Cerebellar nuclear complex (tissue), 1 donor: ENCODE measurements at regions not wholly inside any gene's neighbourhood (a gene's known extent, or its start where the extent isn't known, plus 50 kb on each side); places are given as distances from the start of the nearest gene placed in this dataset.
"Not testable (repeated sequence)": the region's sequence is repeated elsewhere in the genome, so short reads cannot be mapped to it uniquely, and the experiment has no call there.

ENCODE experiments used
- DNase-seq, 2 experiments: peaks; one replicate each; lab custom pipeline; 2025; lab: John Stamatoyannopoulos, UW

DNA sequence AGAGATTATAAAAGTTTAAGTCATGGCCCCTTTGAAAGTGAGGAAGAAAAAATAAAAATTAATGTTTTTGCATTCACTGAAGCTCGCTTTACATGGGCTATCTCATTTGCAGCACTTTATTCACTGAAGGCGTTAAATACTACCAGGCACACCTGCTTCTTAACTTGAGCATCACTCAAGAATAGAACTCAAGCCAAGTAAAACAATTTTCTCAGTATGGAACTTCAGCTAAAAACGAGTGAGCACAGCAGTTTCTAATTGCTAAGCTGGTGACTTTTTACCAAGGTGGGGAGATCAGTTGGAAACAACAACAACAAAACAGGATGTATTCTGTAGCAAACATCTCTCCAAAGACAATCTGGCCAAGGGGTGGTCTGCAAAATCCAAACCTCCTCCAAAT is 405.6 kb downstream of the RAB38 start:
- no peak for DNase-seq

DNA sequence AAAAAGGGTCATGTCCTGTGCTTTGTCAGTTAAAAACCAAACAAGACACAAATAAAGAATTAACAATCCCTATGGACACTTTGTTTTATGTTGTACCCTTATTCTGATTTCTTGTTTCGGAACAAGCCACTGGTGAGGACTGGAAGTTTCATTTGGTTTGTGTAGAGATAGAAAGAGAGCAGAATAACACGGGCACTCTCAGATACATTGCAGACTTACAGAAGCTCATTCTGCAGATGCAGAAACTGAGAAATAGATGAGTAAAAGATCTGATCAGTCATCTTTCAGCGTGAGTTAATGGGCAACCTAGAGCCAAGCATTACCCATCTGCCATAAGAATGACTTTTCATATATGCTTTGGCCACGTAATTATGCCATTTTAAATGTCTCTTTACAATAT is 407.6 kb downstream of the RAB38 start:
- DNase-seq = no peak

DNA sequence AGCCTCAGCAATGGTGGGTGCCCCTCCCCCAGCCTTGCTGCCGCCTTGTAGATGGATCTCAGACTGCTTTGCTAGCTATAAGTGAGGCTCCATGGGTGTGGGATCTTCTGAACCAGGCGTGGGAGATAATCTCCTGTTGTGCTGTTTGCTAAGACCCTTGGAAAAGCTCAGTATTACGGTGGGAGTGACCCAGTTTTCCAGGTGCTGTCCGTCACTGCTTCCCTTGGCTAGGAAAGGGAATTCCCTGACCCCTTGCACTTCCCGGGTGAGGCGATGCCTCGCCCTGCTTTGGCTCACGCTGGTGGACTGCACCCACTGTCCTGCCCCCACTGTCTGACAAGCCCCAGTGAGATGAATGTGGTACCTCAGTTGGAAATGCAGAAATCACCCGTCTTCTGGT is 411.2 kb downstream of the RAB38 start:
- DNase-seq = not testable (repeated sequence)

DNA sequence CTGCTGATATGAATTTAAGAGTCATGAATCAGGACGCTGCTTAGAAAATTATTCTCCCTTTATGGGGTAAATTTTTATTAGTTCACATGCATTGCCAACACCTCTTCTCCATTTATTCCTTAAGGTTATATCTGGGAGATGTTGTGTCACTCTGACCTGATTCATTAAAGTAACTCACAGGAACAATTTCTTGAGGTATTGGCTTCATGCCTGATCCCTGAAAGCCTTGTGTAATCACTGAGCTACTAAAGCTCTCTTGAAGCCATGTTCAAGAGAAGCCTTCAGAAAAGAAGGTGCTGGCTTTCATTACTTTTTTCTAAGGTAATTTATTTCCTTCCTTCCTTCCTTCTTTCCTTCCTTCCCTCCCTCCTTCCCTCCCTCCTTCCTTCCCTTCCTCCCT is 420.6 kb downstream of the RAB38 start:
- no peak for DNase-seq

DNA sequence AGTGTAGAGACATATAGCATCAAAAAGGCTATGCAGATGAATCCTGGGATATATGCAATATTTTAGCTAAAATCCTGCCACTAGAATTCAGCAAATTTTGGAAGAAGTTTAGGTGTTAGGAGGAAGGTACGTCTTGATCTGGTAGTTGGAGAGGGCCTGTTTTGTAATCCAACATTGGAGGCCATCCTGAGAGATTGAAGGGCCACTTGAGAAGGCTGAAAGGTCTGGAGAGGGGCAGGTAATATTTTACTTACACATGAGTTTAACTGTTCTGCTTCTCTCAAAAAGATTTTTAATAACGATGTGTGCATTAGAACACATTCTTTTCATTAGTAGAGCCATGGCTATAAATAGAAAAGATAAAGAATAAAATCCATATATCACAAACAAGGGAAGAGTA is 422.1 kb downstream of the RAB38 start:
- DNase-seq = no peak

DNA sequence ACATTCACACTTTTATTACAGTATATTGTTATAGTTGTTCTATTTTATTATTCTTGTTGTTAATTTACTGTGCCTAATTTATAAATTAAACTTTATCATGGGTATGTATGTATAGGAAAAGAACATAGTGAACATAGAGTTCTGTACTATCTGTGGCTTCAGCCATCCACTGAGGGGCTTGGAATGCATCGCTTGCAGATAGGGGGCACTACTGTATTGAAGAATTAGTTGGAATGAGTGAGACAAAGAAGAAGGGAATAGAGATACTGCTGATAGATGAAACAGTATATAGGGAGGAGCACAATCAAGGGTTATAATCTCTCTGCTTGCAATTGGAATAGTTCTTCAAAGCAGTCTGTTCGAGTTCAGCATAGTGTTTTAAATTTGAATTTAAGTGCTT is 432.2 kb downstream of the RAB38 start:
- DNase-seq = no peak

DNA sequence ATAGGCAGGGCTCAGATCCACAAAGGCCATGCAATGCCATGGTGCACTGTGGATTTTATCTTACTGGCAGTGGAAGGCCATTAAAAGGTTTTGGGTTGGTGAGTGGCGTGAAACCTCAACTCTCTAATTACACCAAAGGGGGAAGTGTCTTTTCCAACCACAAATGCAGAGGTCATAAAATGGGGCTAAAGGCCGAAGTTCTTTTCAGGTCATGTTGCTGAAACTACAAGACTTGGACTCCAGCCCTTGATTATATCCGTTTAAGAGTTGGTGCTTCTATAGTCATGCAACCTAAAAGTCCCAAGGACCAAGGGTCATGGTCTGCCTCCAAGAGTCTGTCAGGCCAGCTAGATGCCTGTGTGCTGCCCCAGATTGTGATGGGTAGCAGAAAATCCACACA is 434.3 kb downstream of the RAB38 start:
- DNase-seq = no peak

DNA sequence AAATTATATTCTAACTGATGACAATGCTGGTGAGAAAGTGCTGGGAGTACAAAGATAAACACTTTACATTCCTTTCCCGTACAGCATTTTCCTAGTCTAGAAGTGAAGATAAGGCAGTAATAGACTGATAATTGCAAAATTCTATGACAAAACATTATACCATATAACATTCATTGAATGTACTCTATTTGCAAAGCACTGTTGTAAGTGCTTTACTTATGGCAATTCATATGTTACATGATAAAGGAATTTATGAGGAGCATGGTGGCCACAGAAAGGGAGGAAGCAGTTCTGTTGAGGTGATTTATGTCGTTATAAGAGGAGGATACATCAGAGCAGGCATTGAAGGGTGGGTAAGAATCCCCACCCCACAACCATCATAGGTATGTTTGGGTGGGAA is 434.8 kb downstream of the RAB38 start:
- DNase-seq = no peak

DNA sequence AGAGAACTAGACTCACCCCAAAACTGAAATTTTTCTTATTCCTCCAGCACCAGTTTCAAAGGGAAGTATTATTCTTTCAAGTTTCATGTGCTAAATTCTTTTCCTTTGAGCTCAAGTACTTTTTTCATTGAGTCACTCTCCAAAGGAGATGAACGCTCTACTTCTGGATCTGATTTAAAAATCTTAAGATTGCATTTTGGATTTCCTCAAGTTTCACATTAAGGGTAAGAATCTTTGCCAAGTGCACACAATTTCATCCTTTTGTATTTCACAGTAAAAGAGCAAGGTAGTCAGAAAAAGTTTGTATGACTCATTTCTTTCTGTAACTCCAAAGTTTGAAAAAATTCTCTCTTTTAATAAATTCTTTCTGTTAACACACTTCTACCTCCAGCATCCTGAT is 435.5 kb downstream of the RAB38 start:
- DNase-seq = no peak

DNA sequence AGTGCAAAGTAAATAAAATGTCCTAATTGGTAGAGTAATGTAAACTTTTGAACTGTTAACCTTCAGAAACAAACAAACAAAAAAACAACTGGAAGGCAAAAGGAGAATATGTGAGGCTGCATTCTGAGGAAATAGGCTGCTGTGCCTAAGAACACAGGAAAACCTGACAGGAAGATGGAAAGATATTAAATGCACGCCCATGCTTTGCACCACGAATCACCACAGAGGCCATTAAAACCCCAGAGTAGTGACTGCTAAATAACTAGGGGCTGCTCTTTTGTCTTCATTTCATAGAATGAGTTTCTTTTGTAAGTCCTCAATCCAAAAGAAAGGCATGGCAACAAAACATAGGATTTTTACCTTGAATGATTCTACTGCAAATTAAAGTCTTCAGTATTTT is 436.0 kb downstream of the RAB38 start:
- no peak for DNase-seq

DNA sequence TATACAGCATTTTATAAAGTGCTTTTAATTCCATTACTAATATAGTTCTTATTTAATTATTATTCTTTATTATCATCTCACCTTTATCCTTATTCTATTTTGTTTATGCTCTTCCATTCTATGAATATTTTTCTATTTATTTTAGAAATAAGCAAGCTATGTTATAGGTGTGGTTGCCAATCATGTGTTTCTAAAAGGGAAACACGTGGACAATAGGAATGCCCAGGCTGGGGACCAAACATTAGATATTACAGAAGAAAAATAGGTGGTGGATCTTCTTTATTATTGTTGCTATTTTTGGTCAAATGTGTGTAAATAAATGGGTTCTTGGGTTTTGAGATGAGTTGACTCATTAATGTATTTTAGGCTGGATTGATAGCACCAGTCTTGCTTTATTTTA is 438.3 kb downstream of the RAB38 start:
- DNase-seq = no peak

DNA sequence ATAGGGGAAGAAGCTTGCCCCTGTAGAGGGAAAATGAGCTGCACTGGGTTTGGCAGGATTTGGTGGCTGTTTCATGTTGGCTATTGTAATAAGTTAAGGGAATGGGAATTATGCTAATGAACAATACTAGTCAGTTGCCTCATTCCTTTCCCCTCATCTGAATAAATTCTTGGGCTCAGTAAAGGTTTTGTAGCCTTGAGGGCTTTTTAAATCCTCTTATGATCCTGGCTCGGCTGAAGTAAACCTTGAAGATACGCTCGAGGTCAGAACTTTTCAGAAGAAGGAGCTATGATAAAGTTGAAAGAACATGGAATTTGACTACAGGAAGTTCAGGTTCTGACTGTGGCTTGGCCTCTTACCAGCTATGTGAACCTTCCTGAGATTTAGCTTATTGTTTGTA is 448.7 kb downstream of the RAB38 start:
- no peak for DNase-seq

DNA sequence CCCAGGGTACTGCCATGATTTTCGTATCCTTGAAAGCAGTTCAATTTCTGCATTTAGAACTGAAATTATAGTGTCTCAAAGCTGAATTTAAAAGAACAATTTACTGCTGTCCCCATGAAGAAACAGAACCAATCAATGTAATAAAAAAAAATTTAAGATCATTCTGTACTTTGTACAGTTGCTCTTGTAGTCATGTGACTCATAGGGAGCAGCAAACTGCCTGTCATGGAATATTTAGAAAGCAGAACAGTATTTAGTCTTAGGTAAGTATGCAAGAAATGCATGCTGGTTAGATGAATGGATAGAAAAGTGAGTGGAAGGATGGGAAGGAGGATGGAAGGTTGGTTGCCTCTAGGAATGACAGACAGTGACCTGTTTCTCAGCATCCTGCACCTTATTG is 450.9 kb downstream of the RAB38 start:
- no peak for DNase-seq

DNA sequence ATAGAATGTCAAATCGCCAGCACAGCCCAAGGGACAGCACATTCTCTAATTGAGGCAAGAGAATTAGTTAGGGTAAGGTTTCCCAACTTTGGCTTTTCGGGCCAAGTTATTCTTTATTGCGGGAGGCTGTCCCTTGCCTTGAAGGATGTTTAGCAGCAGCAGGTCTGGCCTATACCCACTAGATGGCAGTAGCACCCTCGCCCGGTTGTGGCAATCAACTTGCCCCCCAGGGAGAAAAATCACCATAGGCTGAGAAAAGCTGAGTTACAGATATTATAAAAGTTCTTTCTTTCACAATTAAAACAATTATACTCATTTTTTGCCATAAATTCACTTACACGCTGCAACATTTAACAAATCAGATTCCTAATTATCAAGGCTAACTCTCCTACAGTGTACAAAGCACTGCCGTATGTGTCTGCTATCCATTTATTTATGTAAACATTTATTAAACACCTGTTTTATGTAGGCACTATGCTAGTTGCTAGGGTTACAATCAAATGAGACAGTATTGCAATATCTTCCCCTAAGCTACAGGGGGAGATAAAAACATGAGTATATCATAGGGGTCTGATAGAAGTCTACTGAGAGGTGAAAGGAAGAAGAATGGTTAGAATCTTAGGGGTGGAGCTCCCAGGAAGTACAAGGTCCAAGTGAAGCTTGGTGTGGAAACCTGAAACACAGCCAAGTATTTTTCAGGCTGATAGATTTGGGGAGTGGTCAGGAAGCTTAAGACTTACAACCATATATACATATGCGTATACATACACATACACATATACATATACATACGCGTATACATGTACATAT is 452.3 kb downstream of the RAB38 start:
- DNase-seq = no peak

DNA sequence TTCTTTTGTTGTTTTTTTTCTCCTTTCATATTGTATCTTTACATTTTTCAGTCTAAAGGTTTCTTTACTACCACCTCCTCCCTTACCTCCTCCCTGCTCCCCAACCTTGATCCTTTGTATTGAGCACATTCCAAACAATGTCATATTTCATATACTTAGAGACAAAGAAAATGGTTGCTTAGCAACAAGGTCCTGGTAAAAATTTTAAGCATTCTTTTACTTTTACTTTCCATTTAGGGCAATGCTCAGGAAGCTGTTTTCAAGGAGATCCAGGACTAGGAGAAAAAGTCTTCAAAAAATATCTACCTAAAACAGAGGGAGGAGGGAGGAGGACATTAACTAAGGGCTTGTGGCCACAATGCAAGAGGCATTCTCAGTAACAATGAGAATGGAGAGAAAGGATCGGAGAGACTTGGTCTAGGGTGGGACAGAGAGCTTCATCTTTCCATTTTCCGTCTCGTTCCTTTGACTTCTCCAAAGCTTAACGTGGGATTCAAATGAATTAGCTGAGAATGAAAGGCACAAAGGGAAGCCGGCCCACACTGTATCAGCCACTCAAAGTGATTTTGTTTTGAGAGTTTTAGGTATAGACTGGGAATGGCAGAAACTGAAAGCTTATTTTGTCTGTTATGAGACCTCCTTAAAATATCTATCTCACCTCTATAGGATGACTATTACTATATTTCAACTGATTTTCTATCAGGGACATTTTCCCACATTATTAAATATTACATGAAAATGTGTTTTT is 455.7 kb downstream of the RAB38 start:
- no peak for DNase-seq

DNA sequence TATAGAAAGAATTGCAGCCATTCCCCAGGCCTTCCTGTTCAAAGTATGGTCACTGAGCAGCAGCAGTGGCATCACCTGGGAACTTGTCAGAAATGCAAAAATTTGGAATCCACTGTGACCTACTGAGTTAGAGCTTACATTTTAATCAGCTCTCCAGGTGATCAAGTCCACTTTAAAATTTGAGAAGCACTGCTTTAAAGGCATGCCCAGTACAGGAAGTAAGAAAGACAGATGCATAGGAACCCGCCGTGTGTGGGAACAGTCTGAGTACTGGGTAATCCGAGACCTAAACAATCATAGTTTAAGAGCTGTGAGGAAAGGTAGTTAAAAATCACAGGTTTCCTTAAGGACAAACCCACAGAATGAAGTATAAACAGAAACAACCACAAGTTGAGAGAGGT is 462.4 kb downstream of the RAB38 start:
- no peak for DNase-seq

DNA sequence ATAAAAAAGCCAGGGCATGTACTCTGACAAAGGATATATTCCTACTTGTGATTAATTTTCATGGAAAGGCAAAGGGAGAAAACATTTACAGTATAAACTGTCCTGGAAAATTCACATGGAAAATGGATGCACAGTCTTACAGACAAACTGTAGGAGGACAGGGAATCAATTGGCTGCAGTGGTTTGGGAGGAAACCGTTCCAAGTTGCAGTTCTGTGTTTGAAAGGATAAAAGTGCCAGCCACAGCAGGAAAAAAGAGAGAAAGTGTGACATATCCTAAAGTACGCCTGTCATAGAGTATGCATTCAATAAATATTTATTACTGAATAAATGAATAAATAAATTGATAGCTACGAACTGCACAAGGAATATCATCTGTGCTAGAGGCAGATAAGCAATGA is 462.9 kb downstream of the RAB38 start:
- DNase-seq = no peak

DNA sequence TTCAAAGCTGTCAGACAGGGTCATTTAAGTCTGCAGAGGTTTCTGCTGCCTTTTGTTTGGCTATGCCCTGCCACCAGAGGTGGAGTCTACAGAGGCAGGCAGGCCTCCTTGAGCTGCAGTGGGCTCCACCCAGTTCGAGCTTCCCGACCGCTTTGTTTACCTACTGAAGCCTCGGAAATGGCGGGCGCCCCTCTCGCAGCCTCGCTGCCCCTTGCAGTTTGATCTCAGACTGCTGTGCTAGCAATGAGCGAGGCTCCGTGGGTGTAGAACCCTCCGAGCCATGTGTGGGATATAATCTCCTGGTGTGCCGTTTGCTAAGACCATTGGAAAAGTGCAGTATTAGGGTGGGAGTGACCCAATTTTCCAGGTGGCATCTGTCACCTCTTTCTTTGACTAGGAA is 471.7 kb downstream of the RAB38 start:
- DNase-seq = not testable (repeated sequence)

DNA sequence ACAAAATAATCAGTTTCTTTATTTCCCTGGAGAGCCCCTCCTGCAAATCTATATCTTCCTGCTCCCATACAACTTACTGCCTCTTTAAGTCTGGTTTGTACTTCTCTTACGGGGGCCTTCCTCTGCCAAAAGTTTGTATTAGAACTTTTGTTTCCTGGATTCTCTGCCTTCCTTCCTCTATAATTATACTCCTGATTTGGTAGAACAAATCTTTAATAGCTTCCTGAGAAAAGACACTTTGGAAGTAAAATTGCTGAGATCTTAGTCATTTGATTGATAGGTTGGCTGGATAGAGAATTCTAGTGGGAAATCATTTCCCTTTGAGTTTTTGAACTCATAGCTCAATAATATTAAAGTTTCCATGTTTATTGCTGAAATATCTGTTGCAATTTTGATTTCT is 499.2 kb downstream of the RAB38 start:
- DNase-seq = no peak

DNA sequence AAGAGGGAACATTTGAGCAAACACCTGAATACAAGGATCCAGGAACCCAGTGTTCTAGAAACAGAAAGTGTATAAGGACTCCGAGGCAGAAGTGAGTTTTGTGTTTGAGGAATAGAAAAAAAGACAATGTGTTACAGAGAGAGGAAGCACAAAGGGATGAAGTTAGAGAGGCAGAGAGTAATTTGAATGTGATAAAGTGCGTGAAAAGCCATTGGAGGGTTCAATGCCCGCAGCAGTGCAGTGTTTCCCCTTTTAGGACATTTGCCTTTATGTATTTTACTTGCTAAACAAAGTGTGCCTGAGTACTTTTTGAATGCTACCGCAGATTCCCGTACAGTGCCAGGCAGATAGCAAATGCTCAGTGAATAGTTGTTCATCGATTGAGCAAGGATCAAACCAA is 508.5 kb downstream of the RAB38 start:
- no peak for DNase-seq

DNA sequence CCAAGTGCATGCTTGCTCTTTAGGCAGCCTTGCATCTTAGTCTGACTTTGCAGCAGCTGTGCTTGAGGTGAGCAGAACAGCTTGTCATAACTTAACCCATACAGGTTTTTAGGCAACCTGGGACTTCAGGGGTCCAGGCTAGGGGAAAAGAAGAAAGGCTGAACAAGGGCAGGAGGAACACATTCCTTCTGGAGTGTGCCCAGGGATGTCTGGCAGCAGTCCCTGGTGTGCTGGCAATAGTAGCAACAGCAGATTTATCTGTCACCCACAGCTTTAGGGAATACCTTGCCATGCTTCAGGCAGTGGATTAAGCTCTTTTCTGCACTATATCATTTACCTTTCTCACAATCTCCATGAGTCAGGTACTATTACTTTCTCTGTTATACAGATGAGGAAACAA is 513.0 kb downstream of the RAB38 start:
- no peak for DNase-seq

DNA sequence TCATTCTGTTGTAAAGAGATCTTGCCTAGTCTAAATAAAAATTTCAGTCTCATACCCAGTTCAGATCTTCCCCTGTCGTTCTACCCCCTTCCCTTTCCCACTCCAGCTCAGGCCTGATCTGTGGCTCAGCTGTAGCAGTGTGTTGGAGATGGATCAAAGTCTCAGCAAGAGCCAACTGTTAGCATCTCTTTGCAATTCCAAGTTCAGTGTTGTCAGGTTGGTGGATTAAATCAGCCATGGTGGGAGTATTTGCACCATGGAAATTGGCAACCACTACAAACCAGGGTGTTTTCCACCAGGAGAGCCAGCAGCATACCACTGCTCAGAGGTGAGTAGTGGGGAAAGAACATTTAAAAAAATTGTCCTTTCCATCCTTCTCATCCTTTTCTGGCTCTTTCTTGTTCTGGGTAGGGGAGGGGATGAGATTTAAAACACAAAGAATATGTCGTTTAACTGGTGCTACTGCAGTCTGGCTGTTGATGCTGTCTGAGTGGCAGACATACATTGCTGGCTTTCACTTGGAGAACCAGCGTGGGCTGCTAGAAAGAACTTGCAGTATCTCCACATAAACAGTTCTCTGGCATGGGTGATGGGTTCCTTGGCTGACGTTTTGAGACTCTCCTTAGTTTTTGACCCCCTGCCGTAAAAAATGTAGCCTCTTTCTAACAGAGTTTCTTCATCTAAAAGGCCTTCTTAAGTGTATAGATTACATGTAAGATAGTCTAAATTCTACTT is 514.1 kb downstream of the RAB38 start:
- DNase-seq = no peak

DNA sequence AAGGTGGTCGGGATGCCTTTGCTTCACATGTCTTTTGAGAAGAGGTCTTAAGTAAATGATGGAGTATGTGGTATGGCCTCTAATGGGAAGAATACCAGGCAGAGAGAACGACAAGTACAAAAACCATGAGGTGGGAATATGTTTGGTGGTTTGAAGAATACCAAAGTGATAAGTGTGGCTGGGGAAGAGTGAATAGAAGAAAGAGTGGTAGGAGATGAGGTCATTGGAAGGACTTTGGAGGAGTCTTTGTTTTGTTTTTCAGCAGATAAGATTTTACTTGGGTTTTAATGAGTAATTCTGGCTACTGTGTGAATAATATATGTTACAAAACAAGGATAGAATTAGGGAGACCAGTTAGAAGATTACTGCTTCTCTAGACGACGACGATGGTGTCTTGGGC is 515.4 kb downstream of the RAB38 start:
- DNase-seq = no peak
